ENCODE measurements at regions not wholly inside any gene's neighbourhood (a gene's known extent, or its start where the extent isn't known, plus 50 kb on each side); places are given as distances from the start of the nearest gene placed in this dataset.

- no peak for DNase-seq (ENCODE audit: low read depth in 1 of 2, low spot score in 1 of 2)
Observed at GRCh38 chr2:151119374-151119773, 142.3 kb downstream of the RBM43 start.

GRCh38 chr2:151118269-151118668, 143.4 kb downstream of the RBM43 start:
- DNase-seq (ENCODE audit: low read depth in 1 of 2, low spot score in 1 of 2): no peak
- H3K27ac ChIP-seq (replicated peaks): no peak overlapping the region
- TF ChIP-seq CTCF (IDR thresholded peaks at IDR 0.05; ENCODE audit: insufficient read depth, low read length) (no peak), SPI1 (IDR thresholded peaks at IDR 0.05; ENCODE audit: borderline replicate concordance, low read depth) (no peak), REST (IDR thresholded peaks at IDR 0.05; ENCODE audit: insufficient replicate concordance, low read depth) (no peak), POLR2AphosphoS5 (IDR thresholded peaks at IDR 0.05; ENCODE audit: low read depth) (no peak), GABPA (IDR thresholded peaks at IDR 0.05; ENCODE audit: low read depth) (no peak)
- no peak overlapping the region for H3K4me3 ChIP-seq (replicated peaks; ENCODE audit: insufficient read depth, low read length)
- peaks cover 3% of the 10 kb centered on the region for H3K27me3 ChIP-seq (ENCODE audit: insufficient read depth, poor library complexity, severe bottlenecking)

More at GRCh38 chr2:151119374-151119773, 142.3 kb downstream of the RBM43 start:
- H3K4me3 ChIP-seq (replicated peaks; ENCODE audit: insufficient read depth, low read length): no peak overlapping the region
- TF ChIP-seq REST (IDR thresholded peaks at IDR 0.05; ENCODE audit: insufficient replicate concordance, low read depth) (no peak), GABPA (IDR thresholded peaks at IDR 0.05; ENCODE audit: low read depth) (no peak), CTCF (IDR thresholded peaks at IDR 0.05; ENCODE audit: insufficient read depth, low read length) (no peak), POLR2AphosphoS5 (IDR thresholded peaks at IDR 0.05; ENCODE audit: low read depth) (no peak), SPI1 (IDR thresholded peaks at IDR 0.05; ENCODE audit: borderline replicate concordance, low read depth) (no peak)
- H3K27me3 ChIP-seq (ENCODE audit: insufficient read depth, poor library complexity, severe bottlenecking): peaks cover 3% of the 10 kb centered on the region
- H3K27ac ChIP-seq (replicated peaks): no peak overlapping the region

- no peak overlapping the region for H3K4me3 ChIP-seq (replicated peaks; ENCODE audit: insufficient read depth, low read length)
- no peak for DNase-seq (ENCODE audit: low read depth in 1 of 2, low spot score in 1 of 2)
- peaks cover 3% of the 10 kb centered on the region for H3K27me3 ChIP-seq (ENCODE audit: insufficient read depth, poor library complexity, severe bottlenecking)
- H3K27ac ChIP-seq (replicated peaks): no peak overlapping the region
- TF ChIP-seq GABPA (IDR thresholded peaks at IDR 0.05; ENCODE audit: low read depth) (no peak), CTCF (IDR thresholded peaks at IDR 0.05; ENCODE audit: insufficient read depth, low read length) (no peak), REST (IDR thresholded peaks at IDR 0.05; ENCODE audit: insufficient replicate concordance, low read depth) (no peak), POLR2AphosphoS5 (IDR thresholded peaks at IDR 0.05; ENCODE audit: low read depth) (no peak), SPI1 (IDR thresholded peaks at IDR 0.05; ENCODE audit: borderline replicate concordance, low read depth) (no peak)
Observed at GRCh38 chr2:151114874-151115273, 146.8 kb downstream of the RBM43 start.
